HG02623 (cell line): ENCODE measurements at regions not wholly inside any gene's neighbourhood (a gene's known extent, or its start where the extent isn't known, plus 50 kb on each side); places are given as distances from the start of the nearest gene placed in this dataset.

Experiments used
- ATAC-seq: cut with Tn5 transposase; IDR thresholded peaks from one replicate; pipeline ENCODE4 v1.9.1; 2021; ENCODE audit warnings: moderate library complexity; ENCODE audit not compliant: unreplicated experiment

GRCh38 chr5:116702776-116703175, 128.2 kb upstream of the SEMA6A start:
- ATAC-seq: peak; percentile 42

DNA sequence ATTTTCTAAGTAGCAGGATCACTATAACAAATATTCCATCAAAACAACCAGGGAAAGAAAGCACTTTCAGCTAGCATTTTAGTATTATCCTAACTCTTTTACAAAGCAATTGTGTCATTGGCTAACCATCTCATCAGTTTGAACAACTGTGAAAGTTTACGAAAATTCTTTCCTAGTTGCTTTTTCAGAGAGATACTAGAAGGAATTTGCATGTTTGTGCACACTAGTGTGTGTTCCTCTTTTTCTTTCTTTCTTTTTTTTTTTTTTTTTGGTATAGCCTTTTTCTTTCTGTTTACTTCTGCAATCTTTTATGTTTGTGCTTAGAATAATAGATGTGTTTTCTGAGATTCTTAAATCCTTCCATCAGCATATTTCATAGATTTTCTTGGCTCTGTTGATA, 124.7 kb upstream of the SEMA6A start:
- ATAC-seq: no peak

DNA sequence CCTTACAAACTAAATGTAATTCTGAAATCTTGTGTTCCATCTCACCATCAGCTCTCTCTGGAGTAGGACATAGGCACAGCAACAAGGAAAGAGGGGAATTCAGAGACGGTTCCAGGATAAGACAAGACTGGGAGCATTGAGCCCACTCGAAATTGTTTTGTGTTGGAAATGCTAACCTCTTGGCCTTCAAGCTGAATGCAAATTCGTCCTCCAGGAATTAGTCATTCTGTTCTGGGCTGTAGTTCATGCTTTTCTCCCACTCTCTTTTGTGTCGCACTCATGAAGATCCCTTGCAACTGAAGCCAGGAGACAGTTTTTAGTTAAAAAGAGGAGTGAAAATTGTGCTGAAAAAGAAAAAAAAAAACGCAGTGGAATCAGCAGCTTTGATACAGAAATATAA, 121.7 kb upstream of the SEMA6A start:
- peak; percentile 81 for ATAC-seq

GRCh38 chr5:116695681-116696080, 121.1 kb upstream of the SEMA6A start:
- ATAC-seq: no peak

DNA sequence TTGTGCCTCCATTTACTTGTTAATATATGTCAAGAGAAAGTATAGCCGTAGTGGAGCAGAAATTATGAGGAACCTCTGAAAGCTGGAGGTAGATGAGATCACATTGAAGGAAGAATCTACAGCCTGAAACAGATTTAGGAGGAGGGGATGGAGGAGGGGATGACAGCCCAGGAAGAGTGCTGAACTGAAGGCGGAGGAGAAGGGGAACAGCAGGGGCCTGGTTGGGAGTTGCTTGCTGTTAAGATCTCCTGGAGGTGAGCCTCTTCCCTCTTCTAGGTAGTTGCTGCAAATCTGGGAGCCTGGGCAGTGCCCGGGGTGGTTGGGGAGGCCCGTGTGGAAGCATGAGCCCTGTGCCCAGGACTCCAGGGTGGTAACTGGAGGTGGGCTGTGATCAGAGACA, 111.8 kb upstream of the SEMA6A start:
- no peak for ATAC-seq

GRCh38 chr5:116685931-116686330, 111.3 kb upstream of the SEMA6A start:
- no peak for ATAC-seq

DNA sequence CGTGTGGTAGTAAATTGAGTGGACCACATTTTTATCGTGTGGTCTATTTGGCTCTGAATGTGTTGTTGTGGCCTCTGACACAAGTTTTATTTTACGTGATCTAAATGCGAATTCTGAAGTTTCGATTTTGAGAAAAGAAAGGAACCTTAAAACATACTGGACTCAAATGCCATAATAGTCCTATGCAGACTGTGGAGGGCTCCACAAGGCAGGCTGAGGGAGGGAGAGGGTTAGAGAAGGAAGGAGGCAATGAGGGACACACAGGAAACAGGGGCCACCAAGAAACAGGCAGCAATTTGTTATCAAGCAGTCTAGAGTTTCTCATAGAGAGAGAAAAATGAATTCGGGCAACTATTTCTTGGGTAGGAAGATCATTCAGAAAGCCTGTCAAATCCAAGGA, 110.4 kb upstream of the SEMA6A start:
- no peak for ATAC-seq

DNA sequence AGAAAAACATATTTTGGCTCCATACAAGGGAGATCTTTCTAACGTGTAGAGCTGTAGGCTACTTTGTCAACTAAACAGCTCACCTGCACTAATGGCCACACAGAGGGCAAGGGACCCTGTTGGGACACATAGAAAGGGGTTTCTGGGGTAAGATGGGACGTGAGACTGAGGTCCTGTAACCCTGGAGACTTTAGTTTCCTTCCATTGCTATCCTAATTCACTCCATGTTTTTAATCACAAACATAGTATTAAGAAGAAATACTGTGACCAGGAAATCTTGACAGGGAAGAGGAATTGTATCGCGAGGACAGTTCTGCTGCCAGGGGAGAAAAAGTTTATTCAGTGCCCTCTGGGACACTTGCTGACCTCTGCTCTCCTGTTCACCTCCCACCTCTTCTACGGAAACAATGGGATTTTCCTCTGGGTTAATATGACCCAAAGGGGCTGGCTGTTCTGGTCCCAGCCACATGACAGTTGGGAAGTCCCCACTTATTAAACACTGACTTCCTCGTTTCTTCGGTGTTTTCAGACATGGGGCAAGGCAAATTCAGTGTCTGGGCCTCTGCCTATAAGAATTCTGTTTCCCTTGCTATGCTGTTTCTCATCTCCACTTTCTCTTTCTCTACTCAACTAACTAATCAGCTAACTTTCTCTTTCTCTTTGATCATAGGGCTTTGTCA, 106.9 kb upstream of the SEMA6A start:
- ATAC-seq: peak; percentile 96

DNA sequence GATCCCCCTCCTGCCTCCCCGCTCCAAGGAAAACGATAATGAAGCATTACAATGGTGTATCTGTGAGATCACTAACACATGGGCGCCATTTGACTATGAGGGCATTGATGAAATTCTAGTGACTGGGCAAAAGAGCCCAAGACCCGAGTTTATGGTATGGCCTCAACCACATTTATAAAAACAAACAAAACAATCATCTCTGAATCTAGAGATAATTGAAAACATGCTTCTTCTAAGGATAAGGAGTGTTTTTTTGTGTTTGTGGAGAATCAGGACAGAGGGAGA, 100.9 kb upstream of the SEMA6A start:
- no peak for ATAC-seq

DNA sequence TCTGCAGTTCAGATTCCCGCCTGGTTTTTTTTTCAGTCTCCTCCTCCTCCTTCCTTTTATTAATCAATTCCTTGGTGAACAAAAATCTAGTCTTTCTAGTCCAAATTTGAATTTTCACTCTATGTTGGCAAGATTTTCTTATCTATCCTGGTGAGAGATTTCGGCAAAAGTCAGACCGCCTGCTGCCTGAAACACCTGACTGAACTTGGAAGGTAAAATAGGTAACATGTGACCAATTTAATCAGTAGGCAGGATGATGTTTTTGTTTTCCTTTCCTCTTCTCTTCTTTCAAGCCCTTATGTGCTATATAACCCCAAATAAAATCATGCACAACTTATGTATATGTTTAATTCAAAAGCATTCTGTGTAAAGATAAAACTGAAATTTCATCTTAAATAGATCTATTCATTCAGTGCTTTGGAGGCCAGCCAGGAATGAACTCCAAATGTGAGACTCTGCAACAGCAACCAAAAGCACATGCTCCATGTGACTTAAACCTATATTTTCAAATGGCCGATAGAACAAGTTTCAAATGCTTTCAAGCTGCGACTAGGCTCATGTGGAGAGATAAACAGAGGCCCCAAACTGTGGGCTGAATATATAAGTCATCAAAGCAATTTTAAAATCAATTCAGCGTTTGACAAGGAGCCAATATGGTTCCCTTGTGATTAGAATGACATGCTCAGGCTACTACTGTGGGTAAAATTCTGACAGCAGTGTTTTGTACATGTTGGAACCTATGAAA, 100.4 kb upstream of the SEMA6A start:
- ATAC-seq: no peak

- ATAC-seq: no peak
Observed at GRCh38 chr5:116673453-116673852, 98.8 kb upstream of the SEMA6A start.

DNA sequence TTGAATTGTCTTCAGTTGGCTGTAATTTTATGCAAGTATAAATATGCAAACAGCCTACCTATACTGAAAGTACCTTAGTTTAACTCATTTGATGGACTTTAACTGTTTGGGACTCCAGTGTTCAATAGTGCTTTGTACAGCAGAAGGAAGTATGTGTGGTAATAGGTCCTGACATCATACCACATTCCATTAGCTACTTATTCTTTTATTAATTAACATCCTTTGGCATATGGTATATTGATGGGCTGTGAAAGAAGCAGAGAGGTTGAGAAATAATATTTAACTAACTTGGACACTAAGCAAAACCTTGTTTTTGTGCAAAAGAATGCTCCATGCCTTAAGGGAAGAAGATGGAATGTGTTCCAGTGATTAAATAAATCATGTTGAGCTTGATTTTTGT, 97.6 kb upstream of the SEMA6A start:
- no peak for ATAC-seq

GRCh38 chr5:116671211-116671736, 96.7 kb upstream of the SEMA6A start:
- peak; percentile 96 for ATAC-seq

DNA sequence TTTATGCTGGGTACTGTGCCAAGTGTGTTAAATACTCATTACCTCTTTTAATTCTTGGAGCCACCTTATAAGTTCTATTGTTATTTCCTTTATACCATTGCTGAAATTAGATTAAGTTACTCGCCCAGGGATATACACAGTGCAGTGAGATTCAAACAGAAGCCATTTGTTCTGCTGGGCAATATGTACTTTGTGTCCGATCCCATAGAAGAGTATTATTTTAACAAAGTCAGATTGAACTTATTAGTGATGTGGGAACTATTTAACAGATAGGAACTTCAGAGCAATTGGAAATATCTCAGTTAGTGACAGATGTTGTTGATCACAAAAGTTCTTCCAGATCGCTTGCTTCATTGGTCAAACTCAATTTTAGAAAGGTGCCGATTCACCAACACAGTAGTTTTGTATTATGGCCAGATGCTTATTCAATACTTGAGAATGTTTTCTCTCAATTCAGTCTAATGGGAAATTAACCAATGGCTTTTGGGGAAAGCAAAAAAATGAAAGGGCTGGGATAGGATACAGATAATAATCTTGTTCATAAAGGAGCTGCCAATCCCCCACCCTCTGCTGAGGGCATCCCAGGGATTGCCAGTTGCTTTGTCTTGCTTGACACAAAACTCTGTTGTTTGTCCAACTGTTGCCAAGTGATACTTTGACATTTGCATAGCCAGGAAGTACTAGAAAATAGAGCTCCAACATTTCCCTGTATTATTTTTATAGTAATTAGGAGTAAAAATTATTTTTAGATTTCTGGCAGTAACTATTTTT, 94.8 kb upstream of the SEMA6A start:
- ATAC-seq: no peak

GRCh38 chr5:116668390-116668789, 93.8 kb upstream of the SEMA6A start:
- ATAC-seq: no peak

DNA sequence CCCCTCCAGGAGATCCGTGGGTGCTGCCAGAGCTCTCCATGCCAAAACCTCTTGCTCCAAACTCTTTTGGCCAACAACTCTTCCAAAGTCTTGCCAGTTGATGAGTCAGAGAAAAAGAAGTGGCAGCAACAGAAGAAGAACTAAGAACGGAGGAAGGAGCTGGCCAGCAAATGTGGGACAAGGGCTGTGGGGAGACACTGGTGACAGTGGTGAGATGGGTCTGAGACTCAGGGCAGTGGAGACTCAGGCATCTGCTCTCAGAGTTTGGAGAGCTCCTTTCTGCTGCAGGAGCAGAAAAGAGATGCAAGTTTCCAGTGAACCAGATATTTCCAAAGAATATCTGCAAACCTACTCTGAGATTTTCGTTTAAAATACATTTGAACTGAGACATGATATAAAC, 92.3 kb upstream of the SEMA6A start:
- no peak for ATAC-seq

DNA sequence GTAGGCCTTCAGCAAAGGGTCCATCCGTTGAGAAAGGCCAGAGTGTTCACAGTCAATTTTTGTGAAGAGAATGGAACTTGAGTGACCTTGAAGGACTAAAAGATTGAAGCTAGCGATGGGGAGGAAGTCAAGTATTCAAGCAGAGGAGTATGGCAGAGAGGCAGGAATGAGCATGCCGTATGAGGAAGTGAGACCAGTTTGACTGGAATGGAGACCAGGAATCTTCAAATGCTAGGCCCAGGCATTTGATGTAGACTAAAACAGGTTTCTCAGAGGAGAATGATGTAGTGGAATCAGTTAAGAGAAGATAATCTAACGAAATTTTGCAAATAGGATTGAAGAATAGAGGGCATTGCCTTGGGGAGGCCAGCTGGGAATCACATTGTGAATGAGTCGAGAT, 90.4 kb upstream of the SEMA6A start:
- no peak for ATAC-seq

DNA sequence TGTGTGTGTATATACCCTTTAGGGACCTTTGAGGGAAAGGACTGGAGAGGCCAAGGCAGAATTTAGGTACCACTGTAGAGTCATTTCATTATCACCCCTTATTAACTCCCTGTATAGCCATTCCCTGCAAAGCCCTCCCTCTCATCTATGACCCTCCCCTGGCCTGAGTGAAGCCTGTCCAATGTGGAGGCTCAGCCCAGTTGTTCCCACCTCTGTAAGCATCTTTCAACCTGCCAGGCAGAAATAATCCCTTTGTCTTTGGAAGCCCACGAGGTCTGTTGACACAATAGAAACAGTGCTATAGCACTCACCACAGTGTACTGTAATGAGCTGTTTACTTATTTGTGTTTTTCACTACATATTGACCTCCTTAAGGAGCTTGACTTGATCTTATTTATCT, 88.5 kb upstream of the SEMA6A start:
- no peak for ATAC-seq

GRCh38 chr5:116661419-116661818, 86.8 kb upstream of the SEMA6A start:
- ATAC-seq: no peak

DNA sequence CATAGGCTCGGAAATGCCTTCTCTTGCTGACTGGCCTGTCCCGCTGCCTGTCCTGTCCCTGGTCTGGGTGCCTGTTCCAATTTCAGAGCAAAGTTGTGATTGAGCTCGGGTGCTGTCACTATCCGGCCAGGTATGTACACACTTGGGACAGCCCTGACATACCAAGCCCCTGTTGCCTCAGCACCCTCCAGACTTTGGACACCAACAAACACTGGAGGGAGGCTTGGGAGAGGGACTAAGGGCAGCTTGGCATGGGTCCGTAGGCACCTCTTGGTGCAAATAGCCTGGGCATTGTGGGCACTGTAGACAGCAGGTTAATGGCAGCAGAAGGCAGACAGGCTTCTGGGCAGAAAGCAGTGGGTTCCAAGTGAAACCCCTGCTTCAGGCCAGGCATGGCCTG, 86.3 kb upstream of the SEMA6A start:
- ATAC-seq: no peak

- ATAC-seq: no peak
Observed at GRCh38 chr5:116658830-116659229, 84.2 kb upstream of the SEMA6A start.

GRCh38 chr5:116658141-116658540, 83.5 kb upstream of the SEMA6A start:
- ATAC-seq: no peak
